Upper lobe of right lung (tissue), 1 donor: ENCODE measurements at regions not wholly inside any gene's neighbourhood (a gene's known extent, or its start where the extent isn't known, plus 50 kb on each side); places are given as distances from the start of the nearest gene placed in this dataset.

Experiments used
- ATAC-seq: fragments of 200-7000 bp; cut with Tn5 transposase; one replicate; pipeline ENCODE4 v1.9.1; 2020; ENCODE audit warnings: mild to moderate bottlenecking, moderate library complexity
- DNase-seq: peaks from one replicate; pipeline ENCODE4 v3.0.0-alpha.2; 2020
- H3K27ac ChIP-seq: fragments of 200-600 bp; one replicate; pipeline ENCODE4 v1.8.0; 2022
- H3K27me3 ChIP-seq: fragments of 200-600 bp; one replicate; pipeline ENCODE4 v1.8.0; 2022; ENCODE audit warnings: mild to moderate bottlenecking
- H3K36me3 ChIP-seq: fragments of 200-600 bp; one replicate; pipeline ENCODE4 v1.8.0; 2022
- H3K4me1 ChIP-seq: fragments of 200-600 bp; one replicate; pipeline ENCODE4 v1.8.0; 2022
- H3K4me3 ChIP-seq: fragments of 200-600 bp; one replicate; pipeline ENCODE4 v1.8.0; 2022; ENCODE audit warnings: mild to moderate bottlenecking
- H3K9me3 ChIP-seq: fragments of 200-600 bp; one replicate; pipeline ENCODE4 v1.8.0; 2022
- intact Hi-C: fragments of 100-400 bp; cut with DNase I; formaldehyde crosslinking; loops from one replicate; pipeline ENCODE4 v1.11.0; 2022
- TF ChIP-seq, protein P1 (sequence below): fragments of 200-600 bp; IDR thresholded peaks from one replicate; pipeline ENCODE4 v1.8.0; 2022; ENCODE audit warnings: antibody characterized with exemption
- donor health status: DM: no; HTN: yes; CAD: no; lungs with severe emphysema.

GRCh38 chr10:56623064-56623463, 262.0 kb upstream of the ZWINT start:
- H3K4me3 ChIP-seq, result no peak overlapping the region
- no peaks in the 10 kb centered on the region for H3K27me3 ChIP-seq
- H3K36me3 ChIP-seq, result no peaks in the 10 kb centered on the region
- DNase-seq, result no peak
- H3K27ac ChIP-seq, result no peak overlapping the region
- no peaks in the 10 kb centered on the region for H3K9me3 ChIP-seq
- TF ChIP-seq, protein P1, sequence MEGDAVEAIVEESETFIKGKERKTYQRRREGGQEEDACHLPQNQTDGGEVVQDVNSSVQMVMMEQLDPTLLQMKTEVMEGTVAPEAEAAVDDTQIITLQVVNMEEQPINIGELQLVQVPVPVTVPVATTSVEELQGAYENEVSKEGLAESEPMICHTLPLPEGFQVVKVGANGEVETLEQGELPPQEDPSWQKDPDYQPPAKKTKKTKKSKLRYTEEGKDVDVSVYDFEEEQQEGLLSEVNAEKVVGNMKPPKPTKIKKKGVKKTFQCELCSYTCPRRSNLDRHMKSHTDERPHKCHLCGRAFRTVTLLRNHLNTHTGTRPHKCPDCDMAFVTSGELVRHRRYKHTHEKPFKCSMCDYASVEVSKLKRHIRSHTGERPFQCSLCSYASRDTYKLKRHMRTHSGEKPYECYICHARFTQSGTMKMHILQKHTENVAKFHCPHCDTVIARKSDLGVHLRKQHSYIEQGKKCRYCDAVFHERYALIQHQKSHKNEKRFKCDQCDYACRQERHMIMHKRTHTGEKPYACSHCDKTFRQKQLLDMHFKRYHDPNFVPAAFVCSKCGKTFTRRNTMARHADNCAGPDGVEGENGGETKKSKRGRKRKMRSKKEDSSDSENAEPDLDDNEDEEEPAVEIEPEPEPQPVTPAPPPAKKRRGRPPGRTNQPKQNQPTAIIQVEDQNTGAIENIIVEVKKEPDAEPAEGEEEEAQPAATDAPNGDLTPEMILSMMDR, result no peak
- intact Hi-C loops, result no loop called here
- no peaks in the 10 kb centered on the region for H3K4me1 ChIP-seq
- ATAC-seq, result no peak

- DNase-seq, result no peak
- TF ChIP-seq, protein P1, result no peak
- H3K4me1 ChIP-seq, result no peaks in the 10 kb centered on the region
- no peaks in the 10 kb centered on the region for H3K9me3 ChIP-seq
- intact Hi-C loops, result no loop called here
- peak overlapping the region; percentile 29 for H3K4me3 ChIP-seq
- no peaks in the 10 kb centered on the region for H3K27me3 ChIP-seq
- H3K27ac ChIP-seq, result peak overlapping the region; percentile 43
- ATAC-seq, result peak; percentile 51
- H3K36me3 ChIP-seq, result no peaks in the 10 kb centered on the region
Observed at GRCh38 chr10:56622335-56622973, 261.4 kb upstream of the ZWINT start.

- Histone ChIP-seq H3K4me3 (no peak overlapping the region), H3K27me3 (no peaks in the 10 kb centered on the region), H3K4me1 (no peaks in the 10 kb centered on the region), H3K9me3 (no peaks in the 10 kb centered on the region), H3K36me3 (no peaks in the 10 kb centered on the region), H3K27ac (no peak overlapping the region)
- intact Hi-C loops, result no loop called here
- DNase-seq, result no peak
- TF ChIP-seq, protein P1, result no peak
- ATAC-seq, result no peak
Observed at GRCh38 chr10:56606202-56606601, 245.1 kb upstream of the ZWINT start.

GRCh38 chr10:56605051-56605450, 244.0 kb upstream of the ZWINT start:
- H3K27ac ChIP-seq, result no peak overlapping the region
- H3K27me3 ChIP-seq, result no peaks in the 10 kb centered on the region
- no peak overlapping the region for H3K4me3 ChIP-seq
- intact Hi-C loops, result no loop called here
- ATAC-seq (no peak), DNase-seq (no peak)
- H3K9me3 ChIP-seq, result no peaks in the 10 kb centered on the region
- no peaks in the 10 kb centered on the region for H3K4me1 ChIP-seq
- H3K36me3 ChIP-seq, result no peaks in the 10 kb centered on the region
- TF ChIP-seq, protein P1, result no peak

DNA sequence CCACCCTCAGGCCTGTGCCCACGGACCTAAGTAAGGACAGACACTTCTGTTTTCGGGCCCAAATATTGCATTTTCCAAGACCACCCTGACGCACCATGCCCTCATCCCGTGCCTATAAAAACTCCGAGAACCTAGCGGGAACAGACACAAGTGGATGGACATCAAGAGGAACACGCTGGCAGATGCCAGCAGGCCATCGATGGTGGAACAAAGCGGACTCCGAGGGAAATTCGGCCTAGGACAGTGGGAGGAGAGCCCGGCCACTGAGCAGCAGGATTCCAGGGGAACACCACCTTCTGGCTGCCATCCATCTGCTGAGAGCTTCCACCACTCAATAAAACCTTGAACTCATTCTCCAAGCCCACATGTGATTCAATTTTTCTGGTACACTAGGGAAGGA, 243.6 kb upstream of the ZWINT start:
- H3K9me3 ChIP-seq, result no peaks in the 10 kb centered on the region
- intact Hi-C loops, result no loop called here
- H3K4me3 ChIP-seq, result no peak overlapping the region
- TF ChIP-seq, protein P1, result no peak
- DNase-seq (no peak), ATAC-seq (no peak)
- H3K27ac ChIP-seq, result no peak overlapping the region
- H3K36me3 ChIP-seq, result no peaks in the 10 kb centered on the region
- H3K4me1 ChIP-seq, result no peaks in the 10 kb centered on the region
- no peaks in the 10 kb centered on the region for H3K27me3 ChIP-seq

- H3K27ac ChIP-seq, result no peak overlapping the region
- DNase-seq (no peak), ATAC-seq (no peak)
- no peaks in the 10 kb centered on the region for H3K27me3 ChIP-seq
- no peak overlapping the region for H3K4me3 ChIP-seq
- no peaks in the 10 kb centered on the region for H3K36me3 ChIP-seq
- intact Hi-C loops, result no loop called here
- TF ChIP-seq, protein P1, result no peak
- H3K4me1 ChIP-seq, result no peaks in the 10 kb centered on the region
- H3K9me3 ChIP-seq, result no peaks in the 10 kb centered on the region
Observed at GRCh38 chr10:56599201-56599600, 238.1 kb upstream of the ZWINT start.
